Choroid plexus epithelial cell (primary cell): ENCODE measurements at regions not wholly inside any gene's neighbourhood (a gene's known extent, or its start where the extent isn't known, plus 50 kb on each side); places are given as distances from the start of the nearest gene placed in this dataset.

Experiments
- DNase-seq: peaks from one replicate; pipeline ENCODE4 v3.0.0-alpha.2; 2010; ENCODE audit warnings: low read depth
- H3K4me3 ChIP-seq: 2 replicates; pipeline ENCODE4 v1.5.1; 2011; ENCODE audit warnings: low read depth, mild to moderate bottlenecking, control low read depth, low read length, moderate library complexity
- TF ChIP-seq, protein P1 (sequence below): conservative IDR thresholded peaks from 2 replicates; pipeline ENCODE4 v1.5.1; 2011; ENCODE audit warnings: low read depth, mild to moderate bottlenecking, control low read depth, inconsistent platforms, low read length, moderate library complexity

DNA sequence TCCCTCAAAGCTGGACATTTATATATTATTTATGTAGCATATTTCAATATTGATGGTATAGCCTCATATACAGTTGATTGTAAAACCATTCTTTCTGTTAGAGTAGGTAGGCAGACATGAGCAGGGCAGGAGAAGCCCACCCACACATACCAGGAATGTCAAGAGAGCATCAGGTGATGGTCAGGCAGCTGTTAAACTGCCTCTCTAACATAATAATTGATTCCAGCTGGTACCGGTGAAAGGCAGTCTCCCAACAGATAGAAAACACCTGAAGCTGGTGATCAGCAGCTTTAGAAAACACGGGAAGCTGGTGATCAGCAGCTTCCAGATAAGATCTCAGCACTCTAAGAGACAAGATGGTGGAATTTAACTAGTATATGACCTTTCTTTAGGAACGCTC, 132.9 kb downstream of the SLITRK6 start:
- no peak overlapping the region for H3K4me3 ChIP-seq
- TF ChIP-seq, protein P1, sequence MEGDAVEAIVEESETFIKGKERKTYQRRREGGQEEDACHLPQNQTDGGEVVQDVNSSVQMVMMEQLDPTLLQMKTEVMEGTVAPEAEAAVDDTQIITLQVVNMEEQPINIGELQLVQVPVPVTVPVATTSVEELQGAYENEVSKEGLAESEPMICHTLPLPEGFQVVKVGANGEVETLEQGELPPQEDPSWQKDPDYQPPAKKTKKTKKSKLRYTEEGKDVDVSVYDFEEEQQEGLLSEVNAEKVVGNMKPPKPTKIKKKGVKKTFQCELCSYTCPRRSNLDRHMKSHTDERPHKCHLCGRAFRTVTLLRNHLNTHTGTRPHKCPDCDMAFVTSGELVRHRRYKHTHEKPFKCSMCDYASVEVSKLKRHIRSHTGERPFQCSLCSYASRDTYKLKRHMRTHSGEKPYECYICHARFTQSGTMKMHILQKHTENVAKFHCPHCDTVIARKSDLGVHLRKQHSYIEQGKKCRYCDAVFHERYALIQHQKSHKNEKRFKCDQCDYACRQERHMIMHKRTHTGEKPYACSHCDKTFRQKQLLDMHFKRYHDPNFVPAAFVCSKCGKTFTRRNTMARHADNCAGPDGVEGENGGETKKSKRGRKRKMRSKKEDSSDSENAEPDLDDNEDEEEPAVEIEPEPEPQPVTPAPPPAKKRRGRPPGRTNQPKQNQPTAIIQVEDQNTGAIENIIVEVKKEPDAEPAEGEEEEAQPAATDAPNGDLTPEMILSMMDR, result no peak
- no peak for DNase-seq

DNA sequence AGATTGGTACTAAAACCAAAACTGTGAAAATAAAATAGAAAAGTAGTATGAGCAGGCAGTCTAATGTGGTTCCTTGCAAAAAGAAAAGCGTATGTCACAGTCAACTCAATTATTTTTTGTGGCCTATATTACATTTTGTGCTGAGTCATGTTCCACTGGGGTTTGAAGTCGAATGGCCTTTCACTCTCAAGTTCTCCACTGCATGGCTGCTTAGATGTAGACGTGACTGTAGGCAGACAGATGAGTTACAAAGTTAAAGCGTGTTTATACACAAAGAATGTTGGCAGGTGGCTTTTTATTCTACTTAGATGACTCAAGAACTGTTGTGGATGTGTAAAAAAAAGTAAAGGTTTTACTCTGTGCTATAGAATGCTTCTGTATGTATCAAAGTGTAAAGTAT, 133.9 kb downstream of the SLITRK6 start:
- peak; percentile 22 for DNase-seq
- TF ChIP-seq, protein P1, result no peak
- no peak overlapping the region for H3K4me3 ChIP-seq

DNA sequence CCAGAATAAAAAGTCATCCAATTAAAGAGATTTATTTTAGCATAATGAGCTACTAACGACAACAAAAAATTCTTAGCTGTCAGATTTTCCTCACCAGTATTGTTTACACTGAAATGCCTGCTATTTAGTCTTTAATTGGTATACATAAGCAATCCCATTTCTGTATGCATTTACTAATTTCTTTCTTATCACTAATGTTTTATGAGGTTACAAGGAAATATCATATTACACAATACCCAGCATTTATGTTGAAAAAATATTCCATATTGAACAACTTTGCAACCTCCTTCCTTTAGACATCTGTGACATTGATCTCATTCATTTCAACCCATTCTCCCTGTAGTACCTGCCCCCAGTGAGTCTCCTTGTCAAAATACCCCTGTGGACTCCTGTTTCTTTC, 135.4 kb downstream of the SLITRK6 start:
- TF ChIP-seq, protein P1, result no peak
- H3K4me3 ChIP-seq, result no peak overlapping the region
- no peak for DNase-seq

DNA sequence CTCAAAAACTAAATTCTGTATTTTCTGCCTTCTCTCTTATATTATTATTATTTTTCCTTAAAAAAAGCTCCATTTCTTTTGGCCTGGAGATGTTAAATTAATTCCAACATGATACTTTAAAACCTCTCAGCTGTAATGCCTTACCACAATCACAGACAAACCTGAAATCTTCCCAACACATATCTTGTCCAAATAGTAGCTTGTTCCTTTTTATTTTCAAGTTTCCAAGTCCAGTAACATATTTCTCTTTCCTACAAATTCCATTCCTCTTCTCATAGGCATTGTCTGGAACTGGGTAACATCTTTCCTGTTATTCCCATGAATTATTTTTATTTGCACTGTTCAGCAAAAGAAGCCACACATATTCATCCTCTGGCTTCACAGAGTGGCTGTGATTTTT, 137.0 kb downstream of the SLITRK6 start:
- DNase-seq, result no peak
- no peak overlapping the region for H3K4me3 ChIP-seq
- TF ChIP-seq, protein P1, result no peak

DNA sequence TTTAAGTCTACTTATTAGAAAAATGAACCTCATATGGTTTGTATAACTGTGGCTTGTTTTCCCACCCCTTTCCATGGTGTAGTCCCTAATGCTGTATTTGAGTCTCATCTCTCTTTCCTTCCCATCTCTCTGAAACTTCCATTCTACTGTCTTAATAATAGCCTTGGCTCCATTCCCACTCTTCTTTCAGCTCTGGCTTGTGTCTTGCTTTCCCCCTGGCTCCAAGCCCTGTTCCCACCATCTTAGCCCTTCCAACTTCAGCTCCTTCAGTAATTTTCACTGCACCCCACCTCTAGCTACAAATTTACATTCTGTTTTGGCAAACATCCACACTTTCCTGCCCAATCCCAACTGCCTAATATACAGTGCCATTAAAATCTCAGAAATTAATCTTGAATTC, 137.5 kb downstream of the SLITRK6 start:
- TF ChIP-seq, protein P1, result no peak
- no peak for DNase-seq
- no peak overlapping the region for H3K4me3 ChIP-seq

DNA sequence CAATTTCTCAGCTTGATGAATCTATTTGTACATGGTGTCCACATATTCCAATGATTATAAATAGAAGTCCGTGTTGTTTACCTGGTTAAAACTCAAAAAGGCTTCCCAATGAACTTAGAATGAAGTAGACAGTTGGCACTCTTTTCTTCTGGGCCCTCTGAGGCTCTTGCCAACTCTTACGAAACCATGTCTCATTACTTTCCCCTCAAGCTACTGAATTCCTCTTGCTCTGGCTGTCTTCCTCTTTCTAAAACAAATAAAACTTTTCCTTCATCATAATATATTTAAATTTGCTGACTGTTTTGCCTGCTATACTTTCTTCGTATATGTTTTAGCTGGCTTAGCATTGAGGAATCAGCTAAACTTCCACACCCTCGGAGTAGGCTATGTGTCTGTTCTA, 139.7 kb downstream of the SLITRK6 start:
- DNase-seq, result peak; percentile 21
- TF ChIP-seq, protein P1, result no peak
- H3K4me3 ChIP-seq, result no peak overlapping the region

DNA sequence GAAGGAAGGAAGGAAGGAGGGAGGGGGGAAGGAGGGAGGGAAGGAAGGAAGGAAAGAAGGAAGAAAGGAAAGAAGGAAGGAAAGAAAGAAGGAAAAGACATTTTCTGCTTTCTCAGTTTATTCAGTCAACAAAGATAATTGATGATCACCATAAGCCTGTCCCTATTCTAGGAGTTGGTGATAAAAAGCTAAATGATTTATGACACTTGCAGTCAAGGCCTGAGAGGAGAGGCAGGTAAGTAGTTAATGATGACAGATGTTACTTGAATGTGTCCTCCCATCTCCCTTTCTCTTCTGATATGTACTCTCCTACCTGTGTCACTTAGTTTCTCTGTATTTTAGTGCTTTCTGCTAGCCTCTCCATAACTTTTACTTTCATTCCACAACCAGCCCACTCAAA, 141.3 kb downstream of the SLITRK6 start:
- H3K4me3 ChIP-seq, result no peak overlapping the region
- TF ChIP-seq, protein P1, result no peak
- no peak for DNase-seq
